ENCODE measurements at regions not wholly inside any gene's neighbourhood (a gene's known extent, or its start where the extent isn't known, plus 50 kb on each side); places are given as distances from the start of the nearest gene placed in this dataset.

DNA sequence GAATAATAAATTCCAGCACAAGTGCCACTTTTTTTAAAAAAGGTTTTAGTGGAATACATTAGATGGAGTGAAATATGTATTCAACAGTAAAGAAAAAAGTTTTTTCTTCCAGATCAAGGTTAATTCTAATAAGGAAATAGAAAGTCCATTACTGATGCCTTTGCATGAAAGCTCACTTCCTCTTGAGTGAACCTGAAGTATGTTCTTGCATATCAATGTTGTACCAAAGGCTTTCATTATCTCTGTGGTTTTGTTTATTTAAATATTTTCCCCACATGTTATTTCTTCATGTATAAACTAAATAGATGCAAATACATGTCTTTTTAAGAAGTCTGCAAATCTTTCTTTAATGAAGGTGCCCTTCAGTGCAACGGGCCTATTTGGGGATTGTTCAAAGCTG is 307.9 kb downstream of the C4orf33 start:
- H3K27ac ChIP-seq: no peak overlapping the region
- TF ChIP-seq, protein P1, sequence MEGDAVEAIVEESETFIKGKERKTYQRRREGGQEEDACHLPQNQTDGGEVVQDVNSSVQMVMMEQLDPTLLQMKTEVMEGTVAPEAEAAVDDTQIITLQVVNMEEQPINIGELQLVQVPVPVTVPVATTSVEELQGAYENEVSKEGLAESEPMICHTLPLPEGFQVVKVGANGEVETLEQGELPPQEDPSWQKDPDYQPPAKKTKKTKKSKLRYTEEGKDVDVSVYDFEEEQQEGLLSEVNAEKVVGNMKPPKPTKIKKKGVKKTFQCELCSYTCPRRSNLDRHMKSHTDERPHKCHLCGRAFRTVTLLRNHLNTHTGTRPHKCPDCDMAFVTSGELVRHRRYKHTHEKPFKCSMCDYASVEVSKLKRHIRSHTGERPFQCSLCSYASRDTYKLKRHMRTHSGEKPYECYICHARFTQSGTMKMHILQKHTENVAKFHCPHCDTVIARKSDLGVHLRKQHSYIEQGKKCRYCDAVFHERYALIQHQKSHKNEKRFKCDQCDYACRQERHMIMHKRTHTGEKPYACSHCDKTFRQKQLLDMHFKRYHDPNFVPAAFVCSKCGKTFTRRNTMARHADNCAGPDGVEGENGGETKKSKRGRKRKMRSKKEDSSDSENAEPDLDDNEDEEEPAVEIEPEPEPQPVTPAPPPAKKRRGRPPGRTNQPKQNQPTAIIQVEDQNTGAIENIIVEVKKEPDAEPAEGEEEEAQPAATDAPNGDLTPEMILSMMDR (conservative IDR thresholded peaks at IDR 0.05): no peak

DNA sequence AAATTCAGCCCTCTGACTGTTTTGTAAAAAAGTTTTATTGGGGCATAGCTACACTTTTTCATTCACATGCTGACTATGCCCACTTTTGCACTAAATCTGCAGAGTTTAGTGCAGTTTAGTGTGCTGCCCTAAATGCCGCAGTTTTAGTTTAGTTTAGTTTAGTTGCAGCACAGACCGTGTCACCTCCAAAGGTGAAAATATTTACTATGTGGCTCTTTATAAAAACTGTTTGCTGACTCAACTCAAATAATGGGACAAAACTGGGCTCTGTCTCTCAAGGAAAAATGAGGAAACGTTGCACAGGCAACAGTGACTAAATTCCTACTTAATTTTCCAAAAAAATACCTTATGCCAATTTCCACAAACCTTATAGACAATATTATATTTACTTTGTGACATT is 314.2 kb downstream of the C4orf33 start:
- TF ChIP-seq, protein P1 (conservative IDR thresholded peaks at IDR 0.05): no peak
- no peak overlapping the region for H3K27ac ChIP-seq

DNA sequence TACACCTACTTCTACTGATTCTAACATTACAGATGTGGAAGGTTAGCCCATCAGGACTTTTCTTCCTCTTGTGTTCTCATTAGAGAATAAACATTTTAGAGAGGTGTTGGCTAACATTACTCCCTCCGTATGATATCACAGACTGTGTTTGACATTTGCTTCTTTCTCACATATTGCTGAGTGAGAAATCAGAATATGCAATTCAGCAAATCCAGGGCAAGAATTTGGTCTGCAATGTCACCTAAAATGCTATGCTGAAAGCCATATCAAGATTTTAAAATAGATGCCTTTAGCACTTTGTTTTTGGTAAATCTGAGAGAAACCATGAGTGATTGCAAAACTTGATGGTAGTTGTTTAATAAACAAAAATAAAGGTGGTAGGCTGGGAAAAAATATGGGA is 319.1 kb downstream of the C4orf33 start:
- TF ChIP-seq, protein P1 (conservative IDR thresholded peaks at IDR 0.05): no peak
- no peak overlapping the region for H3K27ac ChIP-seq

GRCh38 chr4:129420637-129421036 is 324.7 kb downstream of the C4orf33 start:
- H3K27ac ChIP-seq: no peak overlapping the region
- TF ChIP-seq, protein P1 (conservative IDR thresholded peaks at IDR 0.05): no peak

GRCh38 chr4:129422277-129422676 is 326.3 kb downstream of the C4orf33 start:
- no peak overlapping the region for H3K27ac ChIP-seq
- TF ChIP-seq, protein P1 (conservative IDR thresholded peaks at IDR 0.05): no peak

- H3K27ac ChIP-seq: no peak overlapping the region
- TF ChIP-seq, protein P1 (conservative IDR thresholded peaks at IDR 0.05): no peak
Measured at GRCh38 chr4:129428454-129428853, 332.5 kb downstream of the C4orf33 start.

DNA sequence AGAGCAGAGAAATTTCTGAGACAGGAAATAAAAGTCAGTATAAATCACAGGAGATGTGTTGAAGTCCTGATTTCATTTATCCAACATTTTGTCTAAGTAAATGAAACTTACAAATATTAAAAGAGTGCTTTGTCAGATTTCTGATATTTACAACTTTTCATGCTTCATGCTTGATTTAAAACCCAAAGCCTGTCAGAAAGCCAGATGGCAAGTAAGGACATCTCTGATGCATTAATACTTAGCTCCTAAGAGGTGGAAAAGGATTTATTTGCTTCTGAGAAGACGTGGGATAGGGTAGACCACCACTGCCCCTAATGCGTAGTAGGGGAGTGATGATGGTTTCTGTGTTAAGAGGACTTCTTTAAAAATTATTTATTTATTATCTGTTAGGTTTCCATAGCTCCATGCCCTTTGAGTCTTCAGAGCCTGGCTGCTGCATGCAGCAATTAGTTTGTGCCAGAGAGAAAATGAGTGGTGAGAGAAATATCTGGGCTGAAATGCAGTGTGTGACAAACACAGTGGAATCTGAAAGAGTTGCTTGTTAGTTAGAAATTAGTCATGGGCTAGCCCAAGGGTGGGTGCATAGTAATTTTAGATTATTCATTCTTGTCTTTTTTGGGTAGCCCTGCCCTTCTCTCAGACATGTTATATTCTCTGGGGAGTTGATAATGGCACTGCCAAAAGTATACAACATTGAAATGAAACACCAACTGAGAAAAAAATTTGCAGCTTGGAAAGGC is 333.8 kb downstream of the C4orf33 start:
- no peak overlapping the region for H3K27ac ChIP-seq
- TF ChIP-seq, protein P1 (conservative IDR thresholded peaks at IDR 0.05): no peak

Measured in VCaP (cell line).